Psoas muscle (tissue), 7 donors: ENCODE measurements at regions not wholly inside any gene's neighbourhood (a gene's known extent, or its start where the extent isn't known, plus 50 kb on each side); places are given as distances from the start of the nearest gene placed in this dataset.

Source experiments
- ATAC-seq, 4 donors: fragments of 200-7000 bp; cut with Tn5 transposase; one replicate each; pipeline ENCODE4 v1.9.1; 2020; ENCODE audit warnings: moderate library complexity in 3 of 4, mild to moderate bottlenecking in 2 of 4
- DNase-seq, 2 donors: peaks; one replicate each; pipeline ENCODE4 v3.0.0-alpha.2; 2020
- H3K27ac ChIP-seq: fragments of 200-600 bp; one replicate; pipeline ENCODE4 v1.8.0; 2022
- H3K27me3 ChIP-seq, 3 donors: fragments of 200-600 bp in 1 of 3; one replicate each; pipeline versions ENCODE4 v1.6.1 to v1.8.0; 2013 to 2022; ENCODE audit warnings: low read length in 2 of 3, mild to moderate bottlenecking in 2 of 3, moderate library complexity in 1 of 3; ENCODE audit not compliant: insufficient read depth in 3 of 3
- H3K36me3 ChIP-seq, 2 donors: fragments of 200-600 bp in 1 of 2; one replicate each; pipeline versions ENCODE4 v1.6.1 to v1.8.0; 2013 to 2022; ENCODE audit warnings: low read depth in 1 of 2, mild to moderate bottlenecking in 1 of 2, moderate library complexity in 1 of 2; ENCODE audit not compliant: insufficient read depth in 1 of 2
- H3K4me1 ChIP-seq: fragments of 200-600 bp; one replicate; pipeline ENCODE4 v1.8.0; 2022
- H3K4me3 ChIP-seq: fragments of 200-600 bp; one replicate; pipeline ENCODE4 v1.8.0; 2022; ENCODE audit warnings: mild to moderate bottlenecking
- H3K9me3 ChIP-seq: fragments of 200-600 bp; one replicate; pipeline ENCODE4 v1.8.0; 2022
- CTCF ChIP-seq: fragments of 200-600 bp; IDR thresholded peaks from one replicate; pipeline ENCODE4 v1.8.0; 2022; ENCODE audit warnings: antibody characterized with exemption
- WGBS, 3 donors: extraction: QIAGEN DNeasy Blood & Tissue Kit; methylation state at CpG; one replicate each; pipeline versions ENCODE4 v1.1.6 to v1.1.7; 2013; 5-methylcytosine and 5-hydroxymethylcytosine counted together
- intact Hi-C, 2 donors: fragments of 100-400 bp; cut with DNase I; formaldehyde crosslinking; loops; one replicate each; pipeline versions ENCODE4 v1.11.0 to v1.14.2; 2022
- donor health status: healthy with polysubstance abuse.
- donor health status: DM: no; HTN: no; CAD: no; lungs with moderate emphysema.
- donor health status: Bipolar disorder and iron deficiency.
- donor health status: healthy.
- donor health status: DM: yes; HTN: yes; CAD: no.
- donor health status: DM: no; HTN: no; CAD: no.
- donor health status: DM: yes; HTN: yes; CAD: no.

- ATAC-seq (no peak), DNase-seq (no peak)
- no peaks in the 10 kb centered on the region for H3K27me3 ChIP-seq
- WGBS, 3 donors, result 79 to 85% (median 84%) methylated on average over 16 of the region's 16 CpGs
- H3K9me3 ChIP-seq, result no peaks in the 10 kb centered on the region
- H3K4me3 ChIP-seq, result no peak overlapping the region
- no peaks in the 10 kb centered on the region for H3K36me3 ChIP-seq
- H3K4me1 ChIP-seq, result no peaks in the 10 kb centered on the region
- intact Hi-C loops, result no loop called here
- no peak for TF ChIP-seq CTCF
- no peak overlapping the region for H3K27ac ChIP-seq
Measured at GRCh38 chr7:70846208-70846607, 285.7 kb upstream of the GALNT17 start.

DNA sequence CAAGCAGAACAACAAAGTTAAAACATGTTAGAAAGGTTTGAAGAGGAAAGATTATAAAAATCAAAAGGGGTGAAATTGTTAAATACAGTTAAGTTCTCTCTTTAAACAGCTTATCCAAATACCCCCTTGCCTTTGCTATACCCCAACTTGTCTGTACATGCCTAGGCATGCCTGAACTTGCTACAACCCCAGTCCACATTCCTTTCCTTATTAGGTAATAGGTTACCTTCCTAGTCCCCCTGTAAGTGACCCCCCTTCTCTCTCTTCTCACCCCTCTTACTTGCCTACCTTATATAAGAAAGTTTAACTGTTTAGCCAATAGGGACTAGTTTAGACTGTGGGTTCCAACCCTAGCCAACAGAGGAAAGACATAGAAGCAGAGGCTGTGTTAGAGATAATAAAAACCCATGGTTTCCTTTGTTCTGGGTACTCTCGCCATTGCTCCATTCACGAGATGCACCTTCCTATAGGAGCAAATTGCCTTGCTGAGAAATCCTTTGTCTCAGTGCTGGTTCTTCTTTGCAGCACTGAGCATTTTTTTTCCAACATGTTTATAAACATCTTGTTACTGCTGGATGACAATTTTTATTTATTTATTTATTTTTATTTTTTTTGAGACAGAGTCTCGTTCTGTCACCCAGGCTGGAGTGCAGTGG lies 282.2 kb upstream of the GALNT17 start:
- Histone ChIP-seq H3K27ac (no peak overlapping the region), H3K4me3 (no peak overlapping the region), H3K36me3 (no peaks in the 10 kb centered on the region), H3K4me1 (no peaks in the 10 kb centered on the region), H3K9me3 (no peaks in the 10 kb centered on the region), H3K27me3 (no peaks in the 10 kb centered on the region)
- DNase-seq (no peak), ATAC-seq (no peak)
- intact Hi-C loops, result no loop called here
- 84 to 90% (median 88%) methylated on average over 3 of the region's 3 CpGs for WGBS, 3 donors
- no peak for TF ChIP-seq CTCF

DNA sequence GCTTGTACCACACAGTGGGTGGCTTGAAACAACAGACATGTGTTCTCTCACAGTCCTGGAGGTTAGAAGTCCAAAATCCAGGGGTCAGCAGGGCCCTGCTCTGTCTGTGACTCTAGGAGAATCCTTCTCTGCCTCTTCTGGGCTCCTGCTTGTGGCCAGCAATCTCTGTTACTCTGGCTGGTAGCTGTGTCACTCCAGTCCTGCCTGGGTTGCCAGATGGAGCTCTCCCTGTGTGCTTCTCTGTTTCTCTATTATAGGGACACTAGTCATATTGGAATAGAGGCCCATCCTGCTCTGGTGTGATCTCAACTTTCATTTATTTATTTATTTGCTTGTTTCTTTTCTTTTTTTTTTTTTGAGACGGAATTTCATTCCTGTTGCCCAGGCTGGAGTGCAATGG lies 276.6 kb upstream of the GALNT17 start:
- Histone ChIP-seq H3K27me3 (no peaks in the 10 kb centered on the region), H3K4me1 (no peaks in the 10 kb centered on the region), H3K36me3 (no peaks in the 10 kb centered on the region), H3K4me3 (no peak overlapping the region), H3K27ac (no peak overlapping the region), H3K9me3 (no peaks in the 10 kb centered on the region)
- WGBS, 3 donors, result 80 to 100% (median 85%) methylated on average over 1 of the region's 1 CpG
- ATAC-seq (no peak), DNase-seq (no peak)
- TF ChIP-seq CTCF, result no peak
- intact Hi-C loops, result no loop called here

GRCh38 chr7:70856901-70857630 lies 274.9 kb upstream of the GALNT17 start:
- WGBS, 3 donors, result 12 to 19% (median 13%) methylated on average over 4 of the region's 4 CpGs
- Histone ChIP-seq H3K4me1 (no peaks in the 10 kb centered on the region), H3K9me3 (no peaks in the 10 kb centered on the region), H3K27ac (no peak overlapping the region), H3K27me3 (no peaks in the 10 kb centered on the region), H3K4me3 (no peak overlapping the region), H3K36me3 (no peaks in the 10 kb centered on the region)
- DNase-seq (peak; percentile 53 to 70), ATAC-seq (no peak)
- intact Hi-C loops, result loop anchor here in 1 of 2 donors (1.0 to 2.0 kb wide), 2 partner anchors 876 to 879 kb away; no protein-coding TSS in a partner anchor
- TF ChIP-seq CTCF, result peak; percentile 95
